ENCODE measurements at regions not wholly inside any gene's neighbourhood (a gene's known extent, or its start where the extent isn't known, plus 50 kb on each side); places are given as distances from the start of the nearest gene placed in this dataset.

GRCh38 chr14:56460469-56460868 is 119.1 kb upstream of the TMEM260 start:
- no peak overlapping the region for H3K4me3 ChIP-seq
- no peaks in the 10 kb centered on the region for H3K9me3 ChIP-seq
- H3K36me3 ChIP-seq (ENCODE audit: low read depth, missing control alignments): no peaks in the 10 kb centered on the region
- intact Hi-C loops (cut with DNase I; ENCODE audit: low total_unique reads): no loop called here
- DNase-seq: no peak
- H3K4me1 ChIP-seq: no peaks in the 10 kb centered on the region
- H3K27ac ChIP-seq: no peak overlapping the region
- TF ChIP-seq POLR2A (IDR thresholded peaks at IDR 0.05) (no peak), CTCF (IDR thresholded peaks at IDR 0.05) (no peak)
- 90 to 95% methylated on average over 2 of the region's 2 CpGs for WGBS, 2 donors
- H3K27me3 ChIP-seq: no peaks in the 10 kb centered on the region

DNA sequence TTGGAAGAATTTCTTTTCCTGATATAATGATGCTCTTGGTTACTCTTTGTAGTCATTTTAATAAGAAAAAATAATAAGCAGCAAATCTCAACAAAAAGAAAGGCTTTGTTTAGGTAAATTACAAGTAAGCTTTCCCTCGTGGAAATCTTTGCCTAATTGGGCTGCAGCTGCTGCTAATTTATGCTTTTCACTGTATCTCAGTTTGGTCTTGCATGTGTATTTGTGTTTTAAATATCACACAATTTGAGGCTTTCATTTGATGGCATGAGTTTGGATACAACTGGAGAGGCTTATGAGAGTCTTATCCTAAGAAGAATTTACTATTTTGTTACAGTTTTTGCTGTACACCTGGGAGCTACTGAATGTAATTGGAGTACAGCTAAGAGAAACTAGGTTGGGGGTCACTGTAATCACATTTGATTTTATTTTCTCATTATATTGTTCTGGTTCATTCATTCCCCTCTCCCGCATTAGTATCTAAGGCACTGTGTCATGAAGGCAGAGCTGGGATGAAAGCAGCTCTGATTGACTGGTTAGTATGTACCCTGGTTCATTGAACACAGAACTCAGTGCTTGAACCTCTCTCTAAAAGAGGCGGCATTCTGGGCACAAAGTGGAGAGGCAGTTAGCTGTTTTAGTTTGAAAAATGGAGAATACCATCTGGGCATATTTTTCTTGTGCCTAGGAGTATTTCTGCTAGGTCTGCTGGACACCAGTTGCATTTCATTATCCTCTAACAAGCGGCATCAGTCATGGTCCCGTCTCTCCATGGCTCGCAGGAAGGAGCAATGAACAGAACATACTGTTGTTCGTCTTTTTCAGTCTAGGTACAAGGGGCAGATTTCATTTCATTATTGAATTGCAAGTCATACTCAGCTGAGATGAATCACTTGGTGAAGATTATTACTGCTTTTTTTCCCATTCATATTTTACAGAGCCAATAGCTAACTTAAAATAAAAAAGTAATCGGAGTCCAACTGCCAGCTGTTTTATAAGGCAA is 118.0 kb upstream of the TMEM260 start:
- WGBS, 2 donors: 69 to 87% methylated on average over 8 of the region's 8 CpGs
- no peak for DNase-seq
- no peak for TF ChIP-seq POLR2A (IDR thresholded peaks at IDR 0.05)
- TF ChIP-seq CTCF (IDR thresholded peaks at IDR 0.05): no peak

DNA sequence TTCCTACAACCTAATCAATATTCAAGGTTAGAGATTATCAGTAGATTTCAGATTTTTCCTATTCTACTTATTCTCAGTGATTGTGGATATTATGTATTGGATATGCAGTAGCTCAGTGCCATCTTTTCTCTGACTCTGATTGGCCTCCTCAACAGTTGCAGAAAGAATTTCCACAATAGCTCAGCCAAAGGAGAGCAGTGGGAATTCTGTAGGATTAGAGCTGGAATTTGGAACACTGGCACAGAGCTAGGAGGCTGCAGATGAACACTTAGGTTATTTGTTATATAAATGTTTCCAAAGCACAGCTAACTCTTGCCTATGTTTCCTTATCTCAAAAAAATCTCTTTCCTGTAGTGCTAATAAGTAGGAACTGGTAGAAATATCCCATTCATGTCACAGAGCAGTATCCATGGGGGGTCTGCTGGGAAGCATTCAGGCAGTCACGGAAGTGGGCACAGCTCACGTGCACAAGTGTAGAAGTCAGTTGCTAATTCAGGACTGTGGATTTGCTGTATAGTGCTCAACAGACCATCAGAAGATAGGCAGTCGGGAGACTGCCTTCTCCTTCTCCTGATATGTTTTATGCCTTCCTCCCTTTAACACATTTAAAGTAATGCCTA is 116.2 kb upstream of the TMEM260 start:
- intact Hi-C loops (cut with DNase I; ENCODE audit: low total_unique reads): no loop called here
- TF ChIP-seq POLR2A (IDR thresholded peaks at IDR 0.05) (no peak), CTCF (IDR thresholded peaks at IDR 0.05) (no peak)
- DNase-seq: no peak

More for the DNA sequence above, 118.0 kb upstream of the TMEM260 start:
- no peak overlapping the region for H3K27ac ChIP-seq
- no peaks in the 10 kb centered on the region for H3K4me1 ChIP-seq
- H3K27me3 ChIP-seq: no peaks in the 10 kb centered on the region
- intact Hi-C loops (cut with DNase I; ENCODE audit: low total_unique reads): no loop called here
- H3K4me3 ChIP-seq: no peak overlapping the region
- no peaks in the 10 kb centered on the region for H3K9me3 ChIP-seq
- H3K36me3 ChIP-seq (ENCODE audit: low read depth, missing control alignments): no peaks in the 10 kb centered on the region

GRCh38 chr14:56471056-56471455 is 108.5 kb upstream of the TMEM260 start:
- H3K4me1 ChIP-seq: no peaks in the 10 kb centered on the region
- H3K4me3 ChIP-seq: no peak overlapping the region
- TF ChIP-seq CTCF (IDR thresholded peaks at IDR 0.05): no peak
- TF ChIP-seq POLR2A (IDR thresholded peaks at IDR 0.05): no peak
- intact Hi-C loops (cut with DNase I; ENCODE audit: low total_unique reads): loop anchor here (10.0 kb wide), 1 partner anchor 766 kb away; no protein-coding TSS in a partner anchor
- no peaks in the 10 kb centered on the region for H3K27me3 ChIP-seq
- no peak for DNase-seq
- WGBS, 2 donors: 90 to 96% methylated on average over 2 to 8 of the region's 8 CpGs
- H3K9me3 ChIP-seq: no peaks in the 10 kb centered on the region
- H3K36me3 ChIP-seq (ENCODE audit: low read depth, missing control alignments): no peaks in the 10 kb centered on the region
- H3K27ac ChIP-seq: no peak overlapping the region

More for the DNA sequence above, 116.2 kb upstream of the TMEM260 start:
- WGBS, 2 donors: 75 to 93% methylated on average over 3 of the region's 3 CpGs
- H3K4me3 ChIP-seq: no peak overlapping the region
- H3K27me3 ChIP-seq: no peaks in the 10 kb centered on the region
- H3K27ac ChIP-seq: no peak overlapping the region
- no peaks in the 10 kb centered on the region for H3K36me3 ChIP-seq (ENCODE audit: low read depth, missing control alignments)
- no peaks in the 10 kb centered on the region for H3K9me3 ChIP-seq
- no peaks in the 10 kb centered on the region for H3K4me1 ChIP-seq

All from testis (tissue), 2 donors.